H9 (cell line): ENCODE measurements at regions not wholly inside any gene's neighbourhood (a gene's known extent, or its start where the extent isn't known, plus 50 kb on each side); places are given as distances from the start of the nearest gene placed in this dataset.

ENCODE experiments used
- DNase-seq: peaks from one replicate; pipeline ENCODE4 v3.0.0-alpha.2; 2017
- H2AFZ ChIP-seq: one replicate; pipeline ENCODE4 v1.6.1; 2013; ENCODE audit warnings: mild to moderate bottlenecking, low read length, control low read depth, moderate library complexity
- H2AK5ac ChIP-seq: 2 replicates; pipeline ENCODE4 v1.6.1; 2013; ENCODE audit warnings: low read length, control low read depth, mixed read lengths; ENCODE audit not compliant: insufficient read length
- H2BK120ac ChIP-seq: one replicate; pipeline ENCODE4 v1.6.1; 2013; ENCODE audit warnings: low read depth, mild to moderate bottlenecking, low read length, control low read depth, inconsistent platforms; ENCODE audit not compliant: poor library complexity, severe bottlenecking
- H2BK12ac ChIP-seq: 2 replicates; pipeline ENCODE4 v1.6.1; 2013; ENCODE audit warnings: low read length, control low read depth, mixed read lengths, low read depth; ENCODE audit not compliant: insufficient read length
- H2BK15ac ChIP-seq: 2 replicates; pipeline ENCODE4 v1.6.1; 2013; ENCODE audit warnings: low read depth, low read length, control low read depth
- H2BK20ac ChIP-seq: one replicate; pipeline ENCODE4 v1.6.1; 2013; ENCODE audit warnings: low read depth, mild to moderate bottlenecking, low read length, control low read depth, inconsistent platforms; ENCODE audit not compliant: poor library complexity, severe bottlenecking
- H2BK5ac ChIP-seq: 2 replicates; pipeline ENCODE4 v1.6.1; 2013; ENCODE audit warnings: low read length, control low read depth, mixed read lengths; ENCODE audit not compliant: insufficient read length
- H3K14ac ChIP-seq: 2 replicates; pipeline ENCODE4 v1.6.1; 2013; ENCODE audit warnings: low read length, control low read depth; ENCODE audit not compliant: insufficient read depth
- H3K18ac ChIP-seq: 2 replicates; pipeline ENCODE4 v1.6.1; 2013; ENCODE audit warnings: low read depth, mild to moderate bottlenecking, mixed read lengths, low read length, control low read depth; ENCODE audit not compliant: insufficient read length
- H3K23ac ChIP-seq: 2 replicates; pipeline ENCODE4 v1.6.1; 2013; ENCODE audit warnings: low read length, control low read depth, mixed read lengths, low read depth; ENCODE audit not compliant: insufficient read length
- H3K23me2 ChIP-seq: 2 replicates; pipeline ENCODE4 v1.6.1; 2013; ENCODE audit warnings: low read depth, mild to moderate bottlenecking, mixed read lengths, low read length, control low read depth; ENCODE audit not compliant: insufficient read length, poor library complexity, severe bottlenecking
- H3K27ac ChIP-seq: 2 replicates; pipeline ENCODE4 v1.5.1; 2013; ENCODE audit warnings: low read length, control low read depth, mixed read lengths, low read depth; ENCODE audit not compliant: insufficient read length
- H3K27me3 ChIP-seq: 2 replicates; pipeline ENCODE4 v1.6.1; 2013; ENCODE audit warnings: low read length, control low read depth, inconsistent platforms; ENCODE audit not compliant: insufficient read depth
- H3K4ac ChIP-seq: 2 replicates; pipeline ENCODE4 v1.6.1; 2013; ENCODE audit warnings: low read depth, mild to moderate bottlenecking, control low read depth, inconsistent platforms, low read length, moderate library complexity
- H3K4me1 ChIP-seq: 2 replicates; pipeline ENCODE4 v1.6.1; 2013; ENCODE audit warnings: low read length, control low read depth, inconsistent platforms; ENCODE audit not compliant: insufficient read depth
- H3K4me2 ChIP-seq: 2 replicates; pipeline ENCODE4 v1.6.1; 2013; ENCODE audit warnings: low read length, control low read depth, mixed read lengths; ENCODE audit not compliant: insufficient read length, insufficient read depth
- H3K56ac ChIP-seq: 2 replicates; pipeline ENCODE4 v1.6.1; 2013; ENCODE audit warnings: low read depth, mild to moderate bottlenecking, mixed read lengths, low read length, control low read depth; ENCODE audit not compliant: insufficient read length
- H3K79me1 ChIP-seq: 2 replicates; pipeline ENCODE4 v1.6.1; 2013; ENCODE audit warnings: low read depth, mild to moderate bottlenecking, moderate library complexity, low read length, control low read depth, inconsistent platforms; ENCODE audit not compliant: insufficient read depth, poor library complexity, severe bottlenecking
- H3K79me2 ChIP-seq: 2 replicates; pipeline ENCODE4 v1.6.1; 2013; ENCODE audit warnings: low read length, control low read depth, inconsistent platforms; ENCODE audit not compliant: insufficient read depth
- H3K9ac ChIP-seq: 2 replicates; pipeline ENCODE4 v1.6.1; 2013; ENCODE audit warnings: low read length, control low read depth, mixed read lengths; ENCODE audit not compliant: insufficient read length; ENCODE audit errors: extremely low read depth
- H3K9me3 ChIP-seq: one replicate; pipeline ENCODE4 v1.6.1; 2013; ENCODE audit warnings: low read depth, low read length, inconsistent platforms; ENCODE audit not compliant: control insufficient read depth
- H3T11ph ChIP-seq: one replicate; pipeline ENCODE4 v1.6.1; 2013; ENCODE audit warnings: mild to moderate bottlenecking, low read length, control low read depth, inconsistent platforms
- H4K20me1 ChIP-seq: one replicate; pipeline ENCODE4 v1.6.1; 2013; ENCODE audit not compliant: control insufficient read depth, insufficient read length, insufficient read depth
- H4K5ac ChIP-seq: 2 replicates; pipeline ENCODE4 v1.6.1; 2013; ENCODE audit warnings: low read depth, mild to moderate bottlenecking, mixed read lengths, low read length, control low read depth; ENCODE audit not compliant: insufficient read length
- H4K8ac ChIP-seq: replicated peaks from 2 replicates; pipeline ENCODE4 v1.6.1; 2013; ENCODE audit warnings: low read length, control low read depth, mixed read lengths, low read depth; ENCODE audit not compliant: insufficient read length
- H4K91ac ChIP-seq: 2 replicates; pipeline ENCODE4 v1.6.1; 2013; ENCODE audit warnings: low read depth, mild to moderate bottlenecking, moderate library complexity, mixed read lengths, low read length, control low read depth; ENCODE audit not compliant: insufficient read length
- H3K27ac Mint-ChIP-seq, 3 experiments: 2 replicates in 2 of 3; 3 replicates in 1 of 3; pipeline ENCODE4 v1.8.0; 2020 to 2021; ENCODE audit warnings: mixed read lengths in 3 of 3, mild to moderate bottlenecking in 1 of 3, moderate library complexity in 1 of 3
- H3K27me3 Mint-ChIP-seq: 2 replicates; pipeline ENCODE4 v1.8.0; 2021; ENCODE audit warnings: low read depth, mild to moderate bottlenecking, moderate library complexity, mixed read lengths
- H3K36me3 Mint-ChIP-seq, 3 experiments: 2 replicates in 2 of 3; 3 replicates in 1 of 3; pipeline ENCODE4 v1.8.0; 2020 to 2021; ENCODE audit warnings: low read depth in 3 of 3, mixed read lengths in 3 of 3; ENCODE audit not compliant: insufficient read depth in 1 of 3
- H3K4me1 Mint-ChIP-seq, 2 experiments: 2 replicates each; pipeline ENCODE4 v1.8.0; 2020; ENCODE audit warnings: mixed read lengths in 2 of 2
- H3K4me3 Mint-ChIP-seq, 2 experiments: 2 replicates in 1 of 2; 3 replicates in 1 of 2; pipeline ENCODE4 v1.8.0; 2020 to 2021; ENCODE audit warnings: mild to moderate bottlenecking in 2 of 2, mixed read lengths in 2 of 2, moderate library complexity in 1 of 2
- H3K9me3 Mint-ChIP-seq, 2 experiments: 2 replicates in 1 of 2; 3 replicates in 1 of 2; pipeline ENCODE4 v1.8.0; 2020; ENCODE audit warnings: mild to moderate bottlenecking in 2 of 2, mixed read lengths in 2 of 2, moderate library complexity in 1 of 2
- CTCF ChIP-seq: fragments of 200-600 bp; sonication (generic); conservative IDR thresholded peaks from 3 replicates; pipeline ENCODE4 v1.8.0; 2021; ENCODE audit warnings: antibody characterized with exemption, mild to moderate bottlenecking
- WGBS: extraction: QIAGEN DNeasy Blood & Tissue Kit; methylation state at CpG from one replicate; pipeline ENCODE4 v1.1.7; 2013; ENCODE audit warnings: missing lambda C conversion rate, low lambda C conversion rate, mixed read lengths; ENCODE audit not compliant: insufficient read length; ENCODE audit errors: extremely low coverage; 5-methylcytosine and 5-hydroxymethylcytosine counted together

GRCh38 chr21:28240586-28240985 lies 752.1 kb downstream of the LTN1 start:
- H3K79me1 ChIP-seq, result no peaks in the 10 kb centered on the region
- H3K9ac ChIP-seq, result no peak overlapping the region
- no peak overlapping the region for H2BK20ac ChIP-seq
- no peaks in the 10 kb centered on the region for H3K27me3 Mint-ChIP-seq
- no peak overlapping the region for H2AK5ac ChIP-seq
- H2BK120ac ChIP-seq, result no peak overlapping the region
- H3K79me2 ChIP-seq, result no peaks in the 10 kb centered on the region
- no peaks in the 10 kb centered on the region for H3K4me1 Mint-ChIP-seq
- no peak overlapping the region for H2BK15ac ChIP-seq
- WGBS, result no CpG with 5 or more reads among the region's 2 CpGs
- H3K14ac ChIP-seq, result no peak overlapping the region
- DNase-seq, result no peak
- no peak overlapping the region for H3K4me3 Mint-ChIP-seq
- H4K5ac ChIP-seq, result no peak overlapping the region
- H3K23me2 ChIP-seq, result no peaks in the 10 kb centered on the region
- no peak overlapping the region for H4K91ac ChIP-seq
- no peak overlapping the region for H3T11ph ChIP-seq
- TF ChIP-seq CTCF, result no peak
- H3K4ac ChIP-seq, result no peak overlapping the region
- no peak overlapping the region for H3K27ac Mint-ChIP-seq
- no peaks in the 10 kb centered on the region for H3K9me3 Mint-ChIP-seq
- H4K20me1 ChIP-seq, result no peaks in the 10 kb centered on the region
- H3K27ac ChIP-seq, result no peak overlapping the region
- no peak overlapping the region for H2AFZ ChIP-seq
- no peak overlapping the region for H4K8ac ChIP-seq
- no peaks in the 10 kb centered on the region for H3K27me3 ChIP-seq
- no peak overlapping the region for H3K18ac ChIP-seq
- no peak overlapping the region for H3K56ac ChIP-seq
- no peak overlapping the region for H2BK12ac ChIP-seq
- H3K23ac ChIP-seq, result no peak overlapping the region
- H3K36me3 Mint-ChIP-seq, result no peaks in the 10 kb centered on the region; a peak in 1 of 7 replicates
- H2BK5ac ChIP-seq, result no peak overlapping the region
- H3K4me2 ChIP-seq, result no peak overlapping the region
- no peaks in the 10 kb centered on the region for H3K4me1 ChIP-seq
- no peaks in the 10 kb centered on the region for H3K9me3 ChIP-seq
